GM06990 (cell line): ENCODE measurements at regions not wholly inside any gene's neighbourhood (a gene's known extent, or its start where the extent isn't known, plus 50 kb on each side); places are given as distances from the start of the nearest gene placed in this dataset.

Source experiments
- DNase-seq: peaks from one replicate; pipeline ENCODE4 v3.0.0-alpha.2; 2011; ENCODE audit not compliant: insufficient read length; ENCODE audit errors: extremely low read depth
- H3K27me3 ChIP-seq: replicated peaks from 2 replicates; pipeline ENCODE4 v1.6.0; 2011; ENCODE audit warnings: low read length; ENCODE audit not compliant: control insufficient read depth, insufficient read depth
- H3K36me3 ChIP-seq: 2 replicates; pipeline ENCODE4 v1.5.1; 2011; ENCODE audit warnings: low read length; ENCODE audit not compliant: control insufficient read depth, insufficient read depth
- H3K4me3 ChIP-seq: replicated peaks from 2 replicates; pipeline ENCODE4 v1.5.1; 2011; ENCODE audit warnings: low read depth, mild to moderate bottlenecking, control low read depth, low read length
- TF ChIP-seq, protein P1 (sequence below): IDR thresholded peaks from 2 replicates; pipeline ENCODE4 v1.5.1; 2011; ENCODE audit warnings: low read length, control low read depth, mild to moderate bottlenecking, inconsistent platforms; ENCODE audit not compliant: insufficient read depth, poor library complexity, severe bottlenecking

DNA sequence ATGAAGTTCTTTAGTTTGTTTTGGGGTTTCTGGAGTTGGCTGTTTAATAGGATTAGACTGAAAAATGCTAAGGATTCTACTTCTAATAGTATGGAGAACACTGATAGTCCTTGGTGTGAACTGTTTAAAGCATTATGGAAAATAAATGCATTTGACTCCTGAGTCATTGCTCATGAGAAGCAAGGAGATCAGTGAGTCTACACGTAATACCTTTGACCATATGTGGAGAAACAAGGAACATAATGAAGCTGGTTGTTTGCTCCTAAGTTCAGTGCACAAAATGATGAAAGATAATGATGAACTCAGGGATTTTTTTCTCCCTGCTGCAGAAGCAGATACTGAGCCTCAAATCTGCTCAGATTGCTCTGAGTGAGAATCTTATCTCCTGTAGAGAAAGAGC lies 158.9 kb upstream of the COL11A1 start:
- no peak for DNase-seq
- H3K36me3 ChIP-seq: no peaks in the 10 kb centered on the region
- no peaks in the 10 kb centered on the region for H3K27me3 ChIP-seq
- H3K4me3 ChIP-seq: no peak overlapping the region
- TF ChIP-seq, protein P1, sequence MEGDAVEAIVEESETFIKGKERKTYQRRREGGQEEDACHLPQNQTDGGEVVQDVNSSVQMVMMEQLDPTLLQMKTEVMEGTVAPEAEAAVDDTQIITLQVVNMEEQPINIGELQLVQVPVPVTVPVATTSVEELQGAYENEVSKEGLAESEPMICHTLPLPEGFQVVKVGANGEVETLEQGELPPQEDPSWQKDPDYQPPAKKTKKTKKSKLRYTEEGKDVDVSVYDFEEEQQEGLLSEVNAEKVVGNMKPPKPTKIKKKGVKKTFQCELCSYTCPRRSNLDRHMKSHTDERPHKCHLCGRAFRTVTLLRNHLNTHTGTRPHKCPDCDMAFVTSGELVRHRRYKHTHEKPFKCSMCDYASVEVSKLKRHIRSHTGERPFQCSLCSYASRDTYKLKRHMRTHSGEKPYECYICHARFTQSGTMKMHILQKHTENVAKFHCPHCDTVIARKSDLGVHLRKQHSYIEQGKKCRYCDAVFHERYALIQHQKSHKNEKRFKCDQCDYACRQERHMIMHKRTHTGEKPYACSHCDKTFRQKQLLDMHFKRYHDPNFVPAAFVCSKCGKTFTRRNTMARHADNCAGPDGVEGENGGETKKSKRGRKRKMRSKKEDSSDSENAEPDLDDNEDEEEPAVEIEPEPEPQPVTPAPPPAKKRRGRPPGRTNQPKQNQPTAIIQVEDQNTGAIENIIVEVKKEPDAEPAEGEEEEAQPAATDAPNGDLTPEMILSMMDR: no peak

DNA sequence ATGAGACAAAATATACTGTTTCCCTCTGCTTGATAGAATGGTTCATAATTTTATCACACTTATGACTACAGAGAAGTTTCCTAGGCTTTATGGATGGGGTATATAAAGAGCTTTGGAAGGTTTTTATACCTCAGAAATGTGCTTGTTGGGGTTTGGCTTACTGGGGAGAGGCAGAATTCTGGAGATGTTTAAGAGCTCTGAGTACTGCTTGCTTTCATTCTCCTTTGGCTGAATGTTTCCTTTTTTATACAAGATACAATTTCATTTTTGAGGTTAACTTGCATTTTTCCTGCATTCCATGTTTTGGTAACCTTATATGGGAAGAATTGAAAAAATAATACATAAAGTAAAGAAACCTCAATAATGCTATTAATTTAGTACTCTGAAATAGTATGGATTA lies 157.7 kb upstream of the COL11A1 start:
- TF ChIP-seq, protein P1: no peak
- no peak overlapping the region for H3K4me3 ChIP-seq
- H3K36me3 ChIP-seq: no peaks in the 10 kb centered on the region
- DNase-seq: no peak
- H3K27me3 ChIP-seq: no peaks in the 10 kb centered on the region

DNA sequence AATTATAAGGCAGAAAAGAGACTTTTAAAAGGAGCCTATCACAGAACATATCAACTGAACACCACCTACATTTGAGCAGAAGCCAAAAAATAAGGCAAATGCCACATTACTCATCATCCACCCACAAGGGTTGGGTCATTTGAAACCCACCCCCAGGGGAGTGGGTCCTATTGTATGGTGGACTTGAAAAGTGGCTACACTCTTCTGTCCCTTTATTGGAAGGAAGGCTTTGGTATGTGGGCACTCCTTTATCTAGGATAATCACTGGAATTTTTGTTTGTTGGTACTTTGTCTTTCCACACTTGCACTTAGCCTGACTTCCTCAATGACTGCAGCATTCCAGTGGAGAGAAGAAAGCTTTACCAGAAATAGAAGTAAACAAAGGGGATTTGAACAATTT lies 157.2 kb upstream of the COL11A1 start:
- H3K36me3 ChIP-seq: no peaks in the 10 kb centered on the region
- DNase-seq: no peak
- H3K4me3 ChIP-seq: no peak overlapping the region
- TF ChIP-seq, protein P1: no peak
- H3K27me3 ChIP-seq: no peaks in the 10 kb centered on the region

DNA sequence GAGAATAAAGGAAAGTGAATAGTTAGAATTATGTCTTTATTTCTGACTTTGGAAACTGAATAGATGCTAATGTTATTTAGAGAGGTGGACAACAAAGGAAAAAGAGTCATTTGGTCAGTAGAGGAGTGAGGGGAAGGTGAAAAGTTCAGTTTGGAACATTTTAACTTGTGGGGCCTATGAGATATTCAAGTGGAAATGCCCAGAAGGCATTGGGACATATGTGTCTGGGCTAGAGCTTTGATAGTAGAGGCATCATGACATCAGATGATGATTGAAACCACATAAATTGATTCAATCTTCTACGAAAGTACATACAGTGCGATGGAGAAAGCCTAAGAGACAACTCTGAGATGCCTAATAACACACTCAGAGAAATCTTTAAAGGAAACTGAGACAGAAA lies 151.7 kb upstream of the COL11A1 start:
- DNase-seq: no peak
- Histone ChIP-seq H3K27me3 (no peaks in the 10 kb centered on the region), H3K36me3 (no peaks in the 10 kb centered on the region), H3K4me3 (no peak overlapping the region)
- TF ChIP-seq, protein P1: no peak

DNA sequence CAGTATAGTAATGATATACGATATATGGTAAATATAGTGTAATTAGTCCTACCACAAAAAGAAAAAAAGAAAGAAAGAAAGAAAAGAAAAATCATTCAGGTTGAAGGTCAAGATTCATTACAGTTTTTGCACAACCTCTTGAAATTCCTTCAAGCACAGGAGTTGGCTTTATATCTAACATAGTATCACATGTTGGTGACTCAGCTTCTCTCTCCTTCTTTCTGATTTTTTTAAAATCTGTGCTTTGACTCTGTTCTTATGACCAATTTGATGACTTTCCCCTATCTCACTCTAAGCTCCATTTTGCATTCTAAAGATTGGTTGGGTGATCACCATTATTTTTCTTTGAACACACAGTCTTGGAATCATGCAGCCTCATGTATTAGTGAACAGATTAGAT lies 148.2 kb upstream of the COL11A1 start:
- TF ChIP-seq, protein P1: no peak
- no peak for DNase-seq
- Histone ChIP-seq H3K4me3 (no peak overlapping the region), H3K27me3 (no peaks in the 10 kb centered on the region), H3K36me3 (no peaks in the 10 kb centered on the region)

DNA sequence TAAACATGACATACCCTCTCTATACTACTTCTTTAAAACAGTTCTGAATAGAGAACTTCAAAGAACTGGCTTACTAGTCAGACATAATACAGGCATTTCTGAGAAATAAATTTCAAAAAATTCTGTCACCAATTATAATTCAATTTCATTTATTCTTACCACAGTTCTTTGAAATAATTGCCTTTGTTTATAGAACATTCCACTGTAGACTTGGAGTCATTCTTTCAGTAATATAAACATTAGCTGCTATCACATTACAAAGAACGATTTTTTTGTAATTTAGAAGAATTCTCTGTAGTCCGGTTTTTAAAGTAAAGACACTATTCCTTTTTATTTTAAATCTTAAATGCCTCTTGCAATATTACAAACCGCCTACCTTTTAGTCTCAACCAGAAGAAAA lies 146.4 kb upstream of the COL11A1 start:
- H3K36me3 ChIP-seq: no peaks in the 10 kb centered on the region
- no peak for DNase-seq

More for the DNA sequence above, 146.4 kb upstream of the COL11A1 start:
- TF ChIP-seq, protein P1: no peak
- H3K4me3 ChIP-seq: no peak overlapping the region
- no peaks in the 10 kb centered on the region for H3K27me3 ChIP-seq
